Endothelial cell of umbilical vein (primary cell): ENCODE measurements at regions not wholly inside any gene's neighbourhood (a gene's known extent, or its start where the extent isn't known, plus 50 kb on each side); places are given as distances from the start of the nearest gene placed in this dataset.

ENCODE experiments used
- BruUV-seq: library from RNA; stranded (reverse); fragments of 400-500 nt; replicated peaks from 2 replicates; lab custom pipeline; 2021; lab: Mats Ljungman, UMichigan
- CTCF ChIA-PET: fragments of 300-600, 350-600 bp; sonication (Branson Sonifier 250); formaldehyde crosslinking; loops from one replicate; lab custom pipeline; 2021; ENCODE audit warnings: antibody characterized with exemption, inconsistent platforms; lab: Charles Lee
- POLR2A ChIA-PET: fragments of 300-600, 350-600 bp; sonication (Branson Sonifier 250); formaldehyde crosslinking; loops from one replicate; lab custom pipeline; 2021; ENCODE audit warnings: antibody characterized with exemption, inconsistent platforms; lab: Charles Lee
- DNase-seq: peaks from one replicate; pipeline ENCODE4 v3.0.0-alpha.2; 2011; ENCODE audit warnings: low read depth, low spot score
- FAIRE-seq: peaks from 2 replicates; lab custom pipeline; 2011; peaks lifted over from hg19 to GRCh38; lab: Jason Lieb, UNC
- H2AFZ ChIP-seq: 2 replicates; pipeline ENCODE4 v1.6.0; 2012; ENCODE audit warnings: low read depth, low read length, control low read depth, inconsistent platforms
- H3K27ac ChIP-seq: 2 replicates; pipeline ENCODE4 v1.5.1; 2011; ENCODE audit warnings: low read depth, mild to moderate bottlenecking, control low read depth, low read length, moderate library complexity; ENCODE audit not compliant: insufficient read depth
- H3K27me3 ChIP-seq, 2 experiments: 2 replicates each; pipeline versions ENCODE4 v1.6.0 to v1.6.1; 2011; ENCODE audit warnings: low read length in 2 of 2, mixed read lengths in 1 of 2; ENCODE audit not compliant: control insufficient read depth in 2 of 2, insufficient read depth in 2 of 2
- H3K36me3 ChIP-seq, 2 experiments: 2 replicates in 1 of 2; 3 replicates in 1 of 2; pipeline ENCODE4 v1.5.1; 2011; ENCODE audit warnings: low read length in 2 of 2, mild to moderate bottlenecking in 1 of 2, moderate library complexity in 1 of 2; ENCODE audit not compliant: control insufficient read depth in 2 of 2, insufficient read depth in 2 of 2; ENCODE audit errors: extremely low read depth in 1 of 2
- H3K4me1 ChIP-seq: 3 replicates; pipeline ENCODE4 v1.5.1; 2011; ENCODE audit warnings: mild to moderate bottlenecking, low read length; ENCODE audit not compliant: control insufficient read depth, insufficient read depth; ENCODE audit errors: extremely low read depth
- H3K4me2 ChIP-seq: 2 replicates; pipeline ENCODE4 v1.6.1; 2011; ENCODE audit warnings: low read length, control low read depth, mixed read lengths; ENCODE audit not compliant: insufficient read depth
- H3K4me3 ChIP-seq, 3 experiments: fragments of 200-600 bp in 1 of 3; sonication (generic), shearing (Covaris generic) in 1 of 3; replicated peaks in 1 of 3; 2 replicates each; pipeline ENCODE4 v1.5.1; 2011 to 2016; ENCODE audit warnings: control low read depth in 3 of 3, low read length in 3 of 3, mild to moderate bottlenecking in 2 of 3, inconsistent platforms in 1 of 3, low read depth in 1 of 3, moderate library complexity in 1 of 3; ENCODE audit not compliant: insufficient read depth in 1 of 3
- H3K79me2 ChIP-seq: 2 replicates; pipeline ENCODE4 v1.6.0; 2012; ENCODE audit warnings: low read length, inconsistent platforms; ENCODE audit not compliant: control insufficient read depth, insufficient read depth
- H3K9ac ChIP-seq: replicated peaks from 2 replicates; pipeline ENCODE3; 2011; ENCODE audit warnings: low read length, control low read depth; ENCODE audit not compliant: insufficient read depth; ENCODE audit errors: extremely low read depth
- H3K9me1 ChIP-seq: replicated peaks from 3 replicates; pipeline ENCODE4 v1.6.0; 2011; ENCODE audit warnings: mild to moderate bottlenecking, low read length; ENCODE audit not compliant: control insufficient read depth, insufficient read depth; ENCODE audit errors: extremely low read depth
- H3K9me3 ChIP-seq: replicated peaks from 2 replicates; pipeline ENCODE4 v1.5.1; 2012; ENCODE audit warnings: low read length, inconsistent platforms; ENCODE audit not compliant: control insufficient read depth, insufficient read depth
- H4K20me1 ChIP-seq: replicated peaks from 2 replicates; pipeline ENCODE3; 2011; ENCODE audit warnings: mild to moderate bottlenecking, low read length; ENCODE audit not compliant: control insufficient read depth, insufficient read depth; ENCODE audit errors: extremely low read depth
- CTCF ChIP-seq, 2 donors: IDR thresholded peaks; 1 replicate in 1 of 2; 2 replicates in 1 of 2; pipeline ENCODE4 v1.5.1; 2011; ENCODE audit warnings: low read length in 2 of 2, mild to moderate bottlenecking in 2 of 2, moderate library complexity in 2 of 2, control low read depth in 1 of 2, inconsistent platforms in 1 of 2, low read depth in 1 of 2; ENCODE audit not compliant: insufficient read depth in 1 of 2; ENCODE audit errors: extremely low read depth in 1 of 2
- EZH2 ChIP-seq: IDR thresholded peaks from 2 replicates; pipeline ENCODE4 v1.6.1; 2012; ENCODE audit warnings: borderline replicate concordance, low read depth, mild to moderate bottlenecking, moderate library complexity, low read length, inconsistent platforms; ENCODE audit not compliant: severe bottlenecking
- FOS ChIP-seq: IDR thresholded peaks from 2 replicates; pipeline ENCODE4 v1.6.1; 2011; ENCODE audit warnings: mild to moderate bottlenecking, low read length, moderate library complexity, borderline replicate concordance; ENCODE audit not compliant: insufficient read depth
- GATA2 ChIP-seq: IDR thresholded peaks from 2 replicates; pipeline ENCODE4 v1.7.0; 2011; ENCODE audit warnings: low read depth, mild to moderate bottlenecking, moderate library complexity, mixed read lengths, low read length; ENCODE audit not compliant: insufficient read length, insufficient read depth
- JUN ChIP-seq: IDR thresholded peaks from 2 replicates; pipeline ENCODE4 v1.6.1; 2011; ENCODE audit warnings: borderline replicate concordance, low read depth; ENCODE audit not compliant: insufficient read length, insufficient read depth
- MAX ChIP-seq: IDR thresholded peaks from 2 replicates; pipeline ENCODE4 v1.6.1; 2011; ENCODE audit not compliant: insufficient read depth, insufficient read length
- MYC ChIP-seq: IDR thresholded peaks from one replicate; pipeline ENCODE4 v1.6.1; 2011; ENCODE audit warnings: mild to moderate bottlenecking, low read depth, low read length
- POLR2A ChIP-seq: IDR thresholded peaks from 2 replicates; pipeline ENCODE4 v1.6.1; 2012; ENCODE audit warnings: low read depth, mild to moderate bottlenecking, control low read depth, low read length
- POLR2AphosphoS5 ChIP-seq: IDR thresholded peaks from 2 replicates; pipeline ENCODE4 v1.6.1; 2012; ENCODE audit warnings: low read depth, mild to moderate bottlenecking, control low read depth, low read length, moderate library complexity; ENCODE audit not compliant: insufficient read depth
- dilution Hi-C: fragments of 300-500 bp; cut with MboI; formaldehyde crosslinking; loops from one replicate; pipeline ENCODE4 v1.15.0; 2019; ENCODE audit warnings: low sequenced_read_pairs; ENCODE audit not compliant: extremely low pct_ligation_motif_present
- intact Hi-C: fragments of 100-400 bp; cut with micrococcal nuclease; formaldehyde crosslinking; loops from one replicate; pipeline ENCODE4 v1.10.0; 2022

- Histone ChIP-seq H3K36me3 (no peaks in the 10 kb centered on the region), H3K4me1 (no peaks in the 10 kb centered on the region), H3K9me3 (no peaks in the 10 kb centered on the region), H3K9ac (no peak overlapping the region), H3K4me2 (no peak overlapping the region), H2AFZ (no peak overlapping the region), H3K4me3 (no peak overlapping the region), H3K79me2 (no peaks in the 10 kb centered on the region), H3K27me3 (no peaks in the 10 kb centered on the region), H3K9me1 (no peaks in the 10 kb centered on the region), H3K27ac (no peak overlapping the region), H4K20me1 (no peaks in the 10 kb centered on the region)
- BruUV-seq: no TSS peak
- DNase-seq (no peak), FAIRE-seq (no peak)
- intact Hi-C loops (no loop called here), dilution Hi-C loops (no loop called here)
- TF ChIP-seq MAX (no peak), FOS (no peak), MYC (no peak), CTCF (IDR thresholded peaks at IDR 0.05; ENCODE audit: extremely low read depth in 1 of 2, insufficient read depth in 1 of 2, low read depth in 1 of 2, low read length in 2 of 2) (no peak), GATA2 (no peak), EZH2 (no peak), POLR2A (no peak), JUN (no peak), POLR2AphosphoS5 (no peak)
- ChIA-PET CTCF (no interaction called here), POLR2A (no interaction called here)
Observed at GRCh38 chr2:2867397-2867979, 510.1 kb downstream of the EIPR1 start.
